ENCODE measurements at regions not wholly inside any gene's neighbourhood (a gene's known extent, or its start where the extent isn't known, plus 50 kb on each side); places are given as distances from the start of the nearest gene placed in this dataset.

DNA sequence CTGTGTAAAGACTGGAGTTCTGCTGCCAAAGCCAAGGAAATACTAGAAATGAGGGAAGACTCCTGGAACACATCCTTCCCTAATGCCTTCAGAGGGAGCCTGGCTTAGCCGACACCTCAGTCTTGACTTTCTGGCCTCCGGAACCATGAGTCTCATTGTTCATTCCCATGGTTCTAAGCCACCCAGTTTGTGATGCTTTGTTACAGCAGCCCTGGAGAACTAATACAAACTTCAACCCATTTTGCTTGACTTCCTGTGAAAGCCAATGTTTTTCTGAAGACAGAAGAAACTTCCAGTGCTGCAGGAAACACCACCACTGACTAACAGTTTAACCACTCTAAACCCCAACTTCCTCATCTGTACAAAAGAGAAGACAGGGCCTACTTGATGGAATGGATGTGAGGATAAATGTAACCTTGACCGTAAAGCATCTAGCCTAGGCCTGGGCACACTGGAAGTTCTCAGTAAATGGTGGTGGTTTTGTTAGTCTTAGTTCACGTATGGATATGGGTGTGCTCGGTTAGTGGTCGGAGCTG lies 85.9 kb upstream of the RFX8 start:
- Histone ChIP-seq H3K9me3 (ENCODE audit: control insufficient read depth, low read depth, low read length) (peaks cover 3% of the 10 kb centered on the region), H3K9me1 (ENCODE audit: control insufficient read depth, extremely low read depth, insufficient read depth, low read length) (no peaks in the 10 kb centered on the region), H3K27me3 (ENCODE audit: control insufficient read depth, extremely low read depth, insufficient read depth, low read length) (no peaks in the 10 kb centered on the region), H2AFZ (ENCODE audit: control insufficient read depth, low read length) (no peak overlapping the region), H3K79me2 (ENCODE audit: control insufficient read depth, insufficient read depth, low read length) (no peaks in the 10 kb centered on the region), H3K4me3 (ENCODE audit: control insufficient read depth in 2 of 3, extremely low read depth in 1 of 3, insufficient read depth in 2 of 3, low read depth in 1 of 3, low read length in 3 of 3) (no peak overlapping the region), H3K4me2 (ENCODE audit: control insufficient read depth, extremely low read depth, insufficient read depth, low read depth, low read length) (no peak overlapping the region), H4K20me1 (ENCODE audit: control insufficient read depth, extremely low read depth, insufficient read depth, low read length) (no peaks in the 10 kb centered on the region), H3K4me1 (ENCODE audit: control insufficient read depth, extremely low read depth, insufficient read depth, low read length) (peaks cover 8% of the 10 kb centered on the region), H3K36me3 (ENCODE audit: control insufficient read depth in 2 of 2, extremely low read depth in 1 of 2, insufficient read depth in 2 of 2, low read length in 2 of 2) (no peaks in the 10 kb centered on the region), H3K9ac (ENCODE audit: control insufficient read depth, extremely low read depth, insufficient read depth, low read length) (no peak overlapping the region), H3K27ac (ENCODE audit: control insufficient read depth, insufficient read depth, low read length) (no peak overlapping the region)
- FAIRE-seq = no peak
- dilution Hi-C loops (cut with MboI; ENCODE audit: extremely low pct_ligation_motif_present, low sequenced_read_pairs) = no loop called here
- DNase-seq (ENCODE audit: low read depth, low spot score) = no peak
- no peak for TF ChIP-seq EZH2 (IDR thresholded peaks at IDR 0.05; ENCODE audit: low read length)
- TF ChIP-seq, protein P1, sequence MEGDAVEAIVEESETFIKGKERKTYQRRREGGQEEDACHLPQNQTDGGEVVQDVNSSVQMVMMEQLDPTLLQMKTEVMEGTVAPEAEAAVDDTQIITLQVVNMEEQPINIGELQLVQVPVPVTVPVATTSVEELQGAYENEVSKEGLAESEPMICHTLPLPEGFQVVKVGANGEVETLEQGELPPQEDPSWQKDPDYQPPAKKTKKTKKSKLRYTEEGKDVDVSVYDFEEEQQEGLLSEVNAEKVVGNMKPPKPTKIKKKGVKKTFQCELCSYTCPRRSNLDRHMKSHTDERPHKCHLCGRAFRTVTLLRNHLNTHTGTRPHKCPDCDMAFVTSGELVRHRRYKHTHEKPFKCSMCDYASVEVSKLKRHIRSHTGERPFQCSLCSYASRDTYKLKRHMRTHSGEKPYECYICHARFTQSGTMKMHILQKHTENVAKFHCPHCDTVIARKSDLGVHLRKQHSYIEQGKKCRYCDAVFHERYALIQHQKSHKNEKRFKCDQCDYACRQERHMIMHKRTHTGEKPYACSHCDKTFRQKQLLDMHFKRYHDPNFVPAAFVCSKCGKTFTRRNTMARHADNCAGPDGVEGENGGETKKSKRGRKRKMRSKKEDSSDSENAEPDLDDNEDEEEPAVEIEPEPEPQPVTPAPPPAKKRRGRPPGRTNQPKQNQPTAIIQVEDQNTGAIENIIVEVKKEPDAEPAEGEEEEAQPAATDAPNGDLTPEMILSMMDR (optimal IDR thresholded peaks at IDR 0.05 in 1 of 3, IDR thresholded peaks at IDR 0.05 in 1 of 3, conservative IDR thresholded peaks at IDR 0.05 in 1 of 3; ENCODE audit: extremely low read depth in 1 of 3, insufficient read depth in 2 of 3, low read length in 3 of 3) = no peak

DNA sequence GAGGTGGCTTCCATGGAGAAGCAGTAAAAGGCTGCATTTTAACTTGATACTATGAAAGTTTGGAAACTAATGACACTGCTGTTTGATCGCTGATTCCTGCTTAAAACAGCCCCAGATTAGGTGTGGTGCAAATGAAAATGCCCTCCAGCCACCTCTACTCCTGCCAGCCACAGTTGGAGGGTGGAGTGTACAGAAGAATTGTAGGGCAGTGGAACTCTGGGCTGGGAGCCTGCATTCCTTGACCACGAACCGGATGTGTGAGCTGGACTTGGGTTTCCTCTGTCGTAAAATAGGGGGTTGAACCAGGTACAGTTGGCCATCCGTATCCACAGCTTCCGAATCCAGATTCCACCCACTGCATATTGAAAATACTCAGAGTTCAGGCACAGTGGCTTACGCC lies 84.6 kb upstream of the RFX8 start:
- Histone ChIP-seq H3K9ac (ENCODE audit: control insufficient read depth, extremely low read depth, insufficient read depth, low read length) (no peak overlapping the region), H4K20me1 (ENCODE audit: control insufficient read depth, extremely low read depth, insufficient read depth, low read length) (no peaks in the 10 kb centered on the region), H2AFZ (ENCODE audit: control insufficient read depth, low read length) (peak overlapping the region; percentile 76), H3K27ac (ENCODE audit: control insufficient read depth, insufficient read depth, low read length) (no peak overlapping the region), H3K79me2 (ENCODE audit: control insufficient read depth, insufficient read depth, low read length) (no peaks in the 10 kb centered on the region), H3K9me3 (ENCODE audit: control insufficient read depth, low read depth, low read length) (peaks cover 3% of the 10 kb centered on the region), H3K36me3 (ENCODE audit: control insufficient read depth in 2 of 2, extremely low read depth in 1 of 2, insufficient read depth in 2 of 2, low read length in 2 of 2) (no peaks in the 10 kb centered on the region), H3K4me2 (ENCODE audit: control insufficient read depth, extremely low read depth, insufficient read depth, low read depth, low read length) (peak overlapping the region; percentile 63), H3K9me1 (ENCODE audit: control insufficient read depth, extremely low read depth, insufficient read depth, low read length) (no peaks in the 10 kb centered on the region), H3K4me3 (ENCODE audit: control insufficient read depth in 2 of 3, extremely low read depth in 1 of 3, insufficient read depth in 2 of 3, low read depth in 1 of 3, low read length in 3 of 3) (no peak overlapping the region), H3K27me3 (ENCODE audit: control insufficient read depth, extremely low read depth, insufficient read depth, low read length) (no peaks in the 10 kb centered on the region), H3K4me1 (ENCODE audit: control insufficient read depth, extremely low read depth, insufficient read depth, low read length) (peaks cover 8% of the 10 kb centered on the region)
- DNase-seq (ENCODE audit: low read depth, low spot score) (no peak), FAIRE-seq (no peak)
- no peak for TF ChIP-seq EZH2 (IDR thresholded peaks at IDR 0.05; ENCODE audit: low read length)
- TF ChIP-seq, protein P1 (optimal IDR thresholded peaks at IDR 0.05 in 1 of 3, IDR thresholded peaks at IDR 0.05 in 1 of 3, conservative IDR thresholded peaks at IDR 0.05 in 1 of 3; ENCODE audit: extremely low read depth in 1 of 3, insufficient read depth in 2 of 3, low read length in 3 of 3) = no peak
- dilution Hi-C loops (cut with MboI; ENCODE audit: extremely low pct_ligation_motif_present, low sequenced_read_pairs) = no loop called here

Data from keratinocyte (primary cell).